ENCODE measurements at regions not wholly inside any gene's neighbourhood (a gene's known extent, or its start where the extent isn't known, plus 50 kb on each side); places are given as distances from the start of the nearest gene placed in this dataset.
A peak's percentile ranks its signal among the peaks of the same experiment; 100 is the strongest.
"Not testable (repeated sequence)": the region's sequence is repeated elsewhere in the genome, so short reads cannot be mapped to it uniquely, and the experiment has no call there.

- no peak overlapping the region for H3K27ac Mint-ChIP-seq
- TF ChIP-seq CTCF (IDR thresholded peaks at IDR 0.05) = no peak
- H3K36me3 Mint-ChIP-seq (ENCODE audit: low read depth) = no peaks in the 10 kb centered on the region
- H3K4me3 Mint-ChIP-seq = no peak overlapping the region
- peaks cover 28% of the 10 kb centered on the region for H3K9me3 Mint-ChIP-seq
- no peaks in the 10 kb centered on the region for H3K4me1 Mint-ChIP-seq
- H3K27me3 Mint-ChIP-seq (ENCODE audit: low read depth, poor library complexity) = no peaks in the 10 kb centered on the region
- DNase-seq = no peak
These were observed 385.7 kb downstream of the MBD2 start for GRCh38 chr18:53838746-53839145.

- peak; percentile 4 for DNase-seq
- peaks cover 26% of the 10 kb centered on the region for H3K9me3 Mint-ChIP-seq
- not testable (repeated sequence) for H3K27me3 Mint-ChIP-seq (ENCODE audit: low read depth, poor library complexity); H3K36me3 Mint-ChIP-seq (ENCODE audit: low read depth); H3K27ac Mint-ChIP-seq; H3K4me3 Mint-ChIP-seq; H3K4me1 Mint-ChIP-seq
These were observed 403.3 kb downstream of the MBD2 start for GRCh38 chr18:53821141-53821540.

- H3K4me1 Mint-ChIP-seq = peaks cover 6% of the 10 kb centered on the region
- H3K4me3 Mint-ChIP-seq = no peak overlapping the region
These were observed 404.8 kb downstream of the MBD2 start for GRCh38 chr18:53819671-53820070.

GRCh38 chr18:53819174-53819573 is 405.3 kb downstream of the MBD2 start:
- Mint-ChIP-seq H3K4me3 (no peak overlapping the region), H3K9me3 (peaks cover 19% of the 10 kb centered on the region), H3K27me3 (ENCODE audit: low read depth, poor library complexity) (no peaks in the 10 kb centered on the region), H3K4me1 (peaks cover 6% of the 10 kb centered on the region), H3K27ac (no peak overlapping the region), H3K36me3 (ENCODE audit: low read depth) (no peaks in the 10 kb centered on the region)
- no peak for TF ChIP-seq CTCF (IDR thresholded peaks at IDR 0.05)
- no peak for DNase-seq

More at GRCh38 chr18:53819671-53820070, 404.8 kb downstream of the MBD2 start:
- no peak for TF ChIP-seq CTCF (IDR thresholded peaks at IDR 0.05)
- no peaks in the 10 kb centered on the region for H3K27me3 Mint-ChIP-seq (ENCODE audit: low read depth, poor library complexity)
- DNase-seq = no peak
- peaks cover 20% of the 10 kb centered on the region for H3K9me3 Mint-ChIP-seq
- H3K27ac Mint-ChIP-seq = no peak overlapping the region
- H3K36me3 Mint-ChIP-seq (ENCODE audit: low read depth) = no peaks in the 10 kb centered on the region

GRCh38 chr18:53817976-53818950 is 406.2 kb downstream of the MBD2 start:
- no peak for DNase-seq

GRCh38 chr18:53800171-53800570 is 424.3 kb downstream of the MBD2 start:
- TF ChIP-seq CTCF (IDR thresholded peaks at IDR 0.05) = no peak
- Mint-ChIP-seq H3K4me1 (no peaks in the 10 kb centered on the region), H3K27ac (no peak overlapping the region), H3K36me3 (ENCODE audit: low read depth) (no peaks in the 10 kb centered on the region), H3K4me3 (no peak overlapping the region), H3K9me3 (peaks cover under 1% of the 10 kb centered on the region), H3K27me3 (ENCODE audit: low read depth, poor library complexity) (no peaks in the 10 kb centered on the region)
- no peak for DNase-seq

More at GRCh38 chr18:53817976-53818950, 406.2 kb downstream of the MBD2 start:
- no peaks in the 10 kb centered on the region for H3K36me3 Mint-ChIP-seq (ENCODE audit: low read depth)
- H3K4me3 Mint-ChIP-seq = no peak overlapping the region
- no peak for TF ChIP-seq CTCF (IDR thresholded peaks at IDR 0.05)
- H3K27me3 Mint-ChIP-seq (ENCODE audit: low read depth, poor library complexity) = no peaks in the 10 kb centered on the region
- H3K9me3 Mint-ChIP-seq = peaks cover 13% of the 10 kb centered on the region
- H3K27ac Mint-ChIP-seq = no peak overlapping the region
- H3K4me1 Mint-ChIP-seq = peaks cover 6% of the 10 kb centered on the region

Measured in nephron progenitor cell (in vitro differentiated cells).